NCI-H2081 treated with DMSO at 0.1 percent for 48 hours (cell line): ENCODE measurements at regions not wholly inside any gene's neighbourhood (a gene's known extent, or its start where the extent isn't known, plus 50 kb on each side); places are given as distances from the start of the nearest gene placed in this dataset.

Experiments used
- DNase-seq: peaks from one replicate; lab custom pipeline; 2025; lab: John Stamatoyannopoulos, UW

DNA sequence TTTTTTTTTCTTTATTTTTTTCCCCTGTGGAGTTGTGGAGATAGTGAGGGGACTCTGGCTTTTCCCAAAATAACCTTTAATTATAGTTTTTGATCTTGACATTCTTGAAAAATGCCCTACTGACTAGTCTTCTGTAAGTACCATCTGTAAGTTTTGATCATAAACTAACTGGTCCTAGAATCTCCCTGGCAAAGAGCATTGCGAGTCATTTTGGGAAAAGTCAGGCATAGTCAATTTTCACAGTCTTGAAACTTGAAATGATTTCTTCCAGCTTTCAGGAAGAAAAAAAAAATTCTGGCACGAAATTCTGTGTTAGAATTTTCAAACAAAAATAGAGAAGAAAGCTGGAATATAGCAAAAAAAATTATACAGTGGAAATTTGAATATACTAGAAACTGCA is 181.2 kb upstream of the SNX7 start:
- no peak for DNase-seq

DNA sequence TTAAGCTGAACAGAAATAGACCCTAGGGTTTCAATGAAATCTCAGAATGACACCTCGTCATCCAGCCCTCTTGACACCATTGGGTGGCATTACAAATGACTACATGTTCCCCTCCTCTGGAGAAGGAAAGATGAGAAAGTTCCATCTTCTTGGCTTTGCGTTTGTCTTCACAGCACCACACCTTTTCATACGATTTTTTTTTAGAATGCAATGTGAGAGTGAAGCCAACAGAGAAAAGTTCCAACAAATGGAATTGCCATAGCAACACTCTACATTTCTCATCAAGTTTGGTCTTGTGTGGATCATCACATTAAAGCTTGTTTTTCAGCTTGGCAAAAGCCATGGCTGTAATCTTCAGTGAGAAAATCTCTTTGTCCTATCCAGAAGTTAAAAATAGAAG is 183.4 kb upstream of the SNX7 start:
- DNase-seq = no peak

DNA sequence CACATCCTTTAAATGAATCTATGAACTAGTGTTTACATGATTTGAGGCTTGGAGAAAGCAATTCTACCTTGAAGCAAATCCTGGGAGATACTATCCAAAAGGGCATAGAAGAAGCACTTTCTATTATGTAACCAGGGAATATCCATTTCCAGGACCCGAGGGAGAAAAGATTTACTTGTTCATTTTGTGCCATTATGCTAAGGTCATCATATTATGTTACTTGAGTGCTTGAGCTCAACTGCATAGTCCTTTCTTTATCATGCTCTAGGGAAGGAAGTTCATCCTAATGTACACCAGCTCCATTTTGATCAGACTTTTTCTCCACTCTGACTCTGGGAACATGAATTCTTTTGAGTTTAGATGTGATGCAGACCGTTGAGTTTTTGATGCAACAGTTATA is 188.6 kb upstream of the SNX7 start:
- DNase-seq = no peak

DNA sequence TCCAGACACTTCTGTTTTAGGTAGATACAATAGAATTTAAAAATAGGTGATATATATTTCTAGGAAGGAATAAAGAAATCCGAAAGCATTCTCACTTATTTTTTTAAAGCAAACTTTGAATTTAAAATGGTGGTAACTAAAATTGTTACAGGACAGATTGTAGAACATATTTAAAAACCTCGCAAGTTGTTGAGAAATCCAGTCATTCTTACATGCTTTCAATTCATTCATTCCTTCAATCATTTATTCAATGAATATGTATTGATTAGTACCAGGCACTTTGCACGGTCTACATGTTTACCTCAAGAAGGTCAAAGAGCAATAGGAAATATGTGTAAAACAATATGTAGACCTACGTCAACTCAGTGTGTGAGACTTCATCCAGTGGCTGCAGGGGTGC is 189.9 kb upstream of the SNX7 start:
- DNase-seq = no peak

DNA sequence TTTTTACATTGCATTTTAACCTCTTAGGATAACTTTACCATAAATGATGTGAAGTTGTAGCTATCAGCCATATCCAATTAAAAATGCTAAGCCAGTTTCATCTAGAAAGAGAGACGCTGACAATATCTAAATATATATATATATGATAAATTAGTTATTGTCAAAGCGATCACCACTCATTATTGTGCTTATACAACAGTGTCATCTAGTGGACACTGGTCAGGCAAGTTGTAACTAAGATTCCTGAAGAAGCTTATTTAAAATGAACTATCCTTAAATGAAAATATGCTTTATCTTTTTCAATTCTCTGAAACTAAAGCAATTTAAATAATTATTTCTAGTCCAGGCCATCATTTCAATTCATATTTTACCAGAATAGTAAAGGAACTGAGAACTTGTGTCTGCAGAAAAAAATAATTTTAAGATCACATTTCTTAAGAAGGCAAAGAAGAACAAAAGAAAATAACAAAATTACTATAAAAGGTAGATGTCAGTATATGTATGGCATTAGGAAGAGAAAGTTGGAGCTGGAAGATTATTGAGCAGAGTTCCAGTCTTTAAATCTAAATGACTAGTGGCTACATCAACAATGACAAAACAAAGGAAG is 193.3 kb upstream of the SNX7 start:
- no peak for DNase-seq

DNA sequence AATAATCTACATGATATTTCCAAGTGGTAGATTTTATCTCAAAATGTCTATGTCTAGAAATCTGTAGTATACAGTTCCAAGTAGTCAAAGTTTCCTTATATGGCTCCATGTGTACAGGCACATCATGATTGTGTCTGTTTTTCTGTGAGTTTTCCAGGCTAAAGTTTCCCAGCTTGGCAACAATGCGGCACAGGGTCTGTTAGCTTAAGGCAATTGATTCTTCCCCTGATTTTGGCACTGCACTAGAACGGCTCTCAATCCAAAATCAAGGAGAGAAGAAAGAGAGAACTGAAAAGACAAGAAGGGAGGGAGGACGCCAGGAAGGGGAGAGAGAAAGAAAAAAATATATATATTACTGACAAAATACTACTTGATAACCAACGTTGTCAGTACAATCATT is 193.9 kb upstream of the SNX7 start:
- no peak for DNase-seq

DNA sequence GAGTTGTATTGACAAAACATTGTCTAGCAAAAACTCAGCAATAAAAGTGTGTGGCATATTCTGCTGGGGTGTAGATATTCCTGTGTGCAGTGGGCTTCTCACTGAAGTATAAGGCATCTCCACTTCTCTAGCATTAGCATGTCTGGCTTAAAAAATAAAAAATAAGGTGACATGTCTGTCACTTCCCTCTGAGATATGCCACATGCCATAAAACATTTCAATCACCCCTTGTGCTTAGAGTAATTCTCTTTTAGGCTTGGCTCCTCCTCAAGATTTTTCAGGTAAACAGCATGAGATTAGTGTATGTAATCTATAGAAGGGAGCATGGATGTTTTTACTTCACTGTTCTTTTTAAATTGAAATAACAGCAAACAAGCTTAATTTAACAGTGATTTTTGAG is 194.4 kb upstream of the SNX7 start:
- DNase-seq = no peak

DNA sequence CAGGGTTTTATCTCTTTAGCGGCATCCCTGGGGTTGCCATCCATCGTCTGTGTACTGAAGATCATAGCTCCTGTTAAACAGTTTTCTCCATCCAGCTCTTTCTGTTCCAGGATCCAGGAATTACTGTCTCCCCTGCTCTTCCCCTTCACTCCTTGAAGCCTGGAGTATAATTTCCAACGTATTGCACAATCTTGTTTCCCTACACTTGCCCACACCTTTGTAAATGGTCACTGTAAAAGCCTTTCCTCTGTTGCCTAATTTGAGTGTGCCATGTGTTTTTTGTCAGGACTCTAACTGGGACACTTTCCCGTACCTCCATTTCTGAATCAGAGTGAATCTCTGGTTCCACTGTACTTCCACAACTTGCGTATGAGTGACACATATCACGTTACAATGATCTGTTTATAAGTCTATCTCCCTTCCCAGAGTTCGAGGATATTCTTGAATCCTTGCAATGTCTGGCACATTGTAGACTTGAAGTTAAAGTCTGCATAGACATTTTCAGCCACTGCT is 199.6 kb upstream of the SNX7 start:
- no peak for DNase-seq

DNA sequence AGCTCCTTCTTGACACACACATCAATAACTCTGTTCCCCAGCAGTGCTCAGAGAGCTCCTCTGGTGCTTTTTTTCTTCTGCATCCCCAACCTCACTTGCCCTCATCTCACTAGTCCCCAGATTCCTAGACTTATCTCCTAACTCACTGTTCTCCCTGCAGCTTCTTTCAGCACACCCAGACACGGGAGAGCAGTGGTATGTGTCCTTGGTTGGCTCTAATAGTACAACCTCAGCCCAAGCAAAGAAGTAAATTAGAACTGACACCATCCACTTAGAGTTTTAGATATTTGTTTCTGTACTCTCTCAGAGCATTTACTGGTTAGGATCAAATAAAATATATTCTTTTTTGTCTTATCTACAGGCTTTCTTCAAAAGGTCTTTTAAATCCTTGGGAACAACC is 201.4 kb upstream of the SNX7 start:
- DNase-seq = no peak

DNA sequence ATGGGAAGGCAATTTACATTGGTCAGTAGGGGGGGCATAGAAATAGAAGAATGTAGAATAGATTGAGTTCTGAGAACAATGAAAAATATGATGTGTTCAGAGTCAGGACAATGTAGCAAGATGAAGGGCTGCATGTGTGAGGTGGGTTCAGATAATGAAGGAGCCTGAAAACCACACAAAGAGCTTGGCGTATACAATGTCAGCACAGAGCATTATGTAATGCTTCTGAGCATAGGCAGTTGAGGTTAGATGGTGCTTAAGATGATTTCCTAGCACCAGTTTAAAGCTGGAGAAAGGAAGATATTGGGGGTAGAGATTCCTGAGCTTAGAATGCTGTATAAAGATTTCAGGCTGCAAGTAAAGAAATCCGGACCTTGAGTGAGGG is 202.0 kb upstream of the SNX7 start:
- DNase-seq = no peak

DNA sequence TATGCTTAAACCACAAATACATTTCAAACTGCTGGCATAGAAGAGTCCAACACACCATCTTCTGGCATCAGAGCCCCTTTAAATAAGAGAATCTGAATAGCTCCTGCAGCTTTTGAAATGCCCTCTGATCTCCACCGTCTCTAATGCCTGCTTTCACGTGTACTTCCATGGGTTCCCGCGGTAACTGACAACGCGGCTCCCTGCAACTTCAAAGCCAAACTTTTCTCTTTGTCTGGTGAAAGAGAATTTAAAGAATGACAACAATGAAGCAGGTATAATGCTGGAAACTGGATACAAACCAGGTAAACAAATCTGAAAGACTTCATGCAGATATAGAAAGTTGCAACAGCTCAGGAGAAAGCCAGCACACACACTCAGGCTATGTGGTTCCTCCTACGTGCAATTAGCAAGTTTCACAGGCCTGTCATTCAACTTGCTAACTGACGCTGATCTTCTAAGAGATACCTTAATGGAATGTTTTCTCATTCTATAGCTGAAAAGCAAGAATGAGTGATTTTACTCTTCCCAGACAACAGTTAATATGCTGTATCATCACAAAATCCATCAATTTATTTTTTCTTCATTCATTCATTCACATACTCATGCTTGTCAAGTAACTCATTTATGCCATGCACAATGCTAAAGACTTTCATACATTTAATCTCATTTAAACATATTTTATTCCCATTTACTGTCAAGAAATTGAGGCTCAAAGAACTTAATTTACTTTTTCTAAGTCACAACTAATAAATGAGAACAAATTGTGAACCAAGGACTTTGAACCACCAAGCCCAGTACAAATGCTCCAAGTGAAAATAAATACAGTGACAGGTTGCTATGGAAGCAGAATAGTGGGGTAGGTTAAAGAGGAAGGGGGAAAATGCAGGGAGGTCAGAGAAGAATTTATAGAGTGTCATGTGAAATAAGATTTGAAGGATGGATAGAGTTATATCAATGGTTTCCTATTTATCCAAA is 202.7 kb upstream of the SNX7 start:
- no peak for DNase-seq

DNA sequence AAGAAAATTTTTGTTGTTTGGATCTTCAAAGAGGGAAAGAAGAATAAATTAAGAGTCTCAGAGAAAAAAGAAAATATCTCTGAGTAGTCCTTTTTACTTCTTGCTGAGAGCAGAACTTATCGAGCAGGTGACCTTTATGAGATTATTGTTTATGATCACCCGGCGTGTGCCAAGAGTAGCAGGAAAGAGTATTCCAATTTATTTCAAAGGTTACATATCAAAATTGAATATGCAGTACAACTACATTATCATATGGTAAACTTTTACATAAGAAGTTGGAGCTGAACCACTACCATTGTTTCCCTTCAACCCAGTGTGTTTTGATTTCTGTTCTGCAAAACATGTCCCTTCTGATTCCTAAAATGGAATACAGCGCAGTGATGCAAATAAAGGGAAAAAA is 204.3 kb upstream of the SNX7 start:
- no peak for DNase-seq

DNA sequence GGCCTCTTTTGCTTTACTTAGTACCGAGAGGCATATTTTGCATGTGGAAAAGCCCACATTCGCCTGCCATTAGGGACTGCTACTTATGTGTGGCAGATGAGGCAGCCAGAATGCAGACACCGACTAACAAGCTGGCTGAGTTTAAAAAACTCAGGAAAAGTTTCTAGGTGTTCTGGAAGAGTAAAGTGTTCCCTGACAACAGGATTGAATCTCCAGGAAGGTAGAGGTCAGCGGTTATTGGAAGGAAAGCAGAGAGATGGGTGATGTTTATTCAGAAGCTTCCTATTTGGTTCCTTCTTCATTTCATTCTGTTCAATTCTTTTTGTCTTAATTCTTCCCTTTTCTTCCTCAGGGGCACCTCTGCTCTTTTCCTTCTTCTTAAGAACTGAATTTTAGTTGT is 206.9 kb upstream of the SNX7 start:
- DNase-seq = no peak

DNA sequence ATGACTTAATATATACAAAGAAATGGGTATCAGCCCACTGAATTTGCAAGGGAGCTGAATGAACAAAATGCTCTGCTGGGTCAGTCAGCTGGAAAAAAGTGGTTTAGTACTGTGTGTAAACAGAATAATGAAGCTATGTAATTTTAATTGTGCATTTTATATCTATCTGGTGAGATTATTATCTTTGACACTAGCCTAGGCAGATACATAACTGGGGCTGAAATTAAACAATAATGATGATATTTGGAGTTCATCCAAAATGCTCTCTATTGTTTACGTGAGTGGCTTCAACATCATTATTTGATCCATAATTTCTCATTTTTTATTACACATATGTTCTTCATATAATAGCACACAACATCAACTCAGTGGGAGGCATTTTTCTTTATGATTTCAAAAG is 208.5 kb upstream of the SNX7 start:
- DNase-seq = no peak

DNA sequence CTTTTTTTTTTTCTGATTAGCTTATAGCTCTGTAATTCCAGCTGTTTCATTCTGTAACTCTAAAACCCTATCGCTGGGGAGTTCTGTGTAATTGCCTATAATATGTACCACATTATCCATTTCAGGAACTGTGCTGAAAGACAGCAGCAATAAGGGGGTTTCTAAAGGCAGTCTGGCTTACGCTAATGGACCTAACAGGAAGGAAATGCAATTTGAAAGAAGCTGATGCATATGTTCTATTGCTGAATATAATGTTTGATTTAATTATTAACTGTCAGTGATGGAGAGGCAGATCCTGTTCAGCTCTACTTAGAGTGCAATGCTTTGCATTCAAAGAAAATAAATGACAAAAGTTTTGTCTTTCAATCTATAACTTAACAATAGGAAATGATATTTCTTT is 209.4 kb upstream of the SNX7 start:
- no peak for DNase-seq

DNA sequence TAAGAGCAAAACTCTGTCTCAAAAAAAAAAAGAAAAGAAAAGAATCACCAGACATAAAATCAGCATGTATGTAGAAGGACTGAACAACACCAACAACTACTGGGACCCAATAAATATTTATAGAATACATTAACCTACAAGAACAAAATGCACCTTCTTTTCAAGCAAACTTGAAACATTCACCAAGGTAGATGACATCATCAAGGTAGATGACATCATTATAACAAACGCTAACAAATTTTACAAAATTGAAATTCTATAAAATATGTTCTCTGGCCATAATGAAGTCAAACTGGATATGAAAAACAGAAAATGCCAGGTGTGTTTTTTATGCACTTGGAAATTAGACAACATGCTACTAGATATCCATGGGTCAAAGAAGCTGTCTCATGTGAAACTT is 220.2 kb upstream of the SNX7 start:
- DNase-seq = no peak

DNA sequence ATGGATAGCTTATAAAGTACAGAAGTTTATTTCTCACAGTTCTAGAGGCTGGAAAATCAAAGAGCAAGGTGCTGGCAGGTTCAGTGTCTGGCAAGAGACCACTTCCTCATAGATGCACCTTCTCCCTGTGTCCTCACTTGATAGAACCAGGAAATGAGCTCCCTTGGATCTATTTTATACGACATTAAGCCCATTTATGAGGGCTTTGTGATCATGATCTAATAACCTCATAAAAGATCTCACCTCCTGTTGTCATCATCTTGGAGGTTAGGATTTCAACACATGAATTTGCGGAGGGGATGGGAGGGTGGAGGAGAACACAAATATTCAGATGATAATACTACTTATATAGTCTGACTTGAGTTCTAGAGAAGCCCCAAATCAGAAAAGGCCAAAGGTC is 222.1 kb upstream of the SNX7 start:
- DNase-seq = no peak

DNA sequence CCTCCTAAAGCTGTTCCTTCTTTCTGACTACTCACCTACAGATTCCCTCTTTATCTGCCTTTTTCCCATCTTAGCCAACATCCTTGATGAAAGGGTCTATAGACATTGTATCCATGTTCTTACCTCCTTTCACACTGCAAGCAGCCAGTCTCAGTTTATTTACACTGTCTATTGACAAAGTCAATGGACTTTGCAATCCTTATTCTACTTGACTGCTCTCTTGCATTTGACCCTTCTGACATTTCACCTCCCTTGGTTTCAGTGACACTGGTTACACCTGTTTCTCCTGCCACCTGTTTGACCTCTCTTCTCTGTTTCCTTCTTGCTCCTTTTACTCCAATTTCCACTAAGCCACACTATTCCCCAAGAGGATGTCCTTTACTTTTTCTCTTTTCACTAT is 224.0 kb upstream of the SNX7 start:
- DNase-seq = no peak

DNA sequence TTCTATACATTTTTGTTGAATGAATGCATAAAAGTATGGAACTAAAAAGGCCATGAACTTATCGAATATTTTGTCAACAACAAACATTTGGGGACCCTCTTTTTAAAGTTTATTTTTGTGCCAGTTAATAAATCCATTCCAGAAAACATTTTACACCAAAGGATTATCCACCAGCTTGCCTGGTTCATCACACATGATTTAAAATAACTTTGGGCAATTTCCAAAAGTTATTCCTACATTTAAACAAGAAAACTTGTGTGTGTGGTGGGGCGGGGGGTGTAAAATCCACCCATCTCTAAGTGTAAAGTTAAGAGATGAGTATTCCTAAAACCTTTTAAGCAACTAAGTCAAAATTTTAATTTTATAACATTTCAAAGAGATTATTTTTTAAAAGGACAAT is 224.5 kb upstream of the SNX7 start:
- DNase-seq = no peak

DNA sequence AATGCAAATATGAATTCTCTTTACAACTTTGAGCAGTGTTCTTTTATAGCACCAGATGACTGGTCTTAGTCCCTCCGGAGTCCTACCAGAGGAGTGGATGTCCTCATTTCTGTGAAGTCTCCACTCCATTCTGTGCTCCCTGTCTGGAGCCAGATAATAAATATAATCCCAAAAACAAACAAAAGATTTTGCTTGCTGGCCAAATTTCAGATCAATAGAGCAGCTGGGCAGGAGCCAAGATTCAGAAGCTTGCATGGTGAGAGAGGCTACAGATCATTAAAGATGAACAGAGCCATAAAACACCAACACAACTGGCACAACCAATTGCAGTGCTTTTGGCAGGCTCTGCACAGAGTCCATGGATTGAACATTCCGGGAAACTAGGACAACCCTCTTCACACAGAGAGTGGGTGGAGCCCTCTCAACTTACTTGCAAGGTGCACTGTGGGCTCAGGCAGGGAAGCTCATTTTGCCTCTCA is 231.5 kb upstream of the SNX7 start:
- peak; percentile 87 for DNase-seq

DNA sequence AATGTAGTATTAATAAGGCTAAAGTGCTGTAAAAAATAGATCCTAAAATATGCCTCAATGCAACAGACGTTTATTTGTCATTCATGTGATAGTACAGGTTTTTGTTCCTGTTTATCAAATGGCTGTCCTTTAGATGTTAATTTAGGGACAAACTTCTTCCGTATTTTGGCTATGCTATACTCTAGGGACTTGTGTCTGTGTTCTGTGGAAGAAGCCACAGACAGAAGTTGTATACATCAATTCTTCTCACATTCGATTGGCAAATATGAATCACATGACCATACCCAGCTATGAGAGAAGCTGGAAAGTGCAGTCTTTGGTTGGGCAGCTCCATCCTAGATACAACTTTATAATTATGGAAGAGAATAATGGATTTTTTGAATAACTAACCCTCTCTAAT is 232.7 kb upstream of the SNX7 start:
- no peak for DNase-seq

DNA sequence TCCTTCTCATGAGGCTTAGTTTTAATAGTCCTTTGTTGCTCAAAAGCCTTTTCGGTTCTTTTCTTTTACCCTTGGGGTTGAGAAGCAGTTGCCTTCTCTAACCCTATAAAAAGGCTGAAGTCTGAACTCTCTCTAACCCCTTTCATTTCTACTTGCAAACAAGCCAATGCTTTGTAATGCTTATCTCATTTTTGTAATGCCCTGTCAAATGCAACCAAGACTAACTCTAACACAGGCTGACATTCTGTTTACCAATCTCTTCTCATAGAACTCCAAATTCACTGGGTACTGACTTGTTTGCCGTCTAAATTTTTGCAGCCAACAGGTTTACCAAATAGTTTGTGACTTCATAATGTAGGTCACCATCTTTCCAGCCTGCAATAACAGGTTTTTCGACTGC is 233.9 kb upstream of the SNX7 start:
- no peak for DNase-seq

DNA sequence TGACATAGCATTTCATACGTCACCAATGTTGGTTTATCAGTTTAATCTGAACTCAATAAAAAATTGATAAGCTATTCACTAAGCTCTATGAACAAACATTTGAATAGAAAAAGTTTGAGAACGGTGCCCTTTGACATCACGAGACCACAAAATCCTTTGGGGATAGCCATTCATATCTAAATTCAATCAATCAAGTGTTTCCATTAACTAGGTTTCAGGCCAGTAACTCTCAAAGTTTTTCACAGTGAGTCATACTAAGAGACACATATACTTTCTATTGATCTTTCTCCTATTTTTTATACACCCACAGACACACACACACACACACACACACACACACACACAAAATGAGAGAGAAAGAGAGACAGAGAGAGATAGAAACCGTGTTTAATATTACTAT is 235.4 kb upstream of the SNX7 start:
- no peak for DNase-seq

DNA sequence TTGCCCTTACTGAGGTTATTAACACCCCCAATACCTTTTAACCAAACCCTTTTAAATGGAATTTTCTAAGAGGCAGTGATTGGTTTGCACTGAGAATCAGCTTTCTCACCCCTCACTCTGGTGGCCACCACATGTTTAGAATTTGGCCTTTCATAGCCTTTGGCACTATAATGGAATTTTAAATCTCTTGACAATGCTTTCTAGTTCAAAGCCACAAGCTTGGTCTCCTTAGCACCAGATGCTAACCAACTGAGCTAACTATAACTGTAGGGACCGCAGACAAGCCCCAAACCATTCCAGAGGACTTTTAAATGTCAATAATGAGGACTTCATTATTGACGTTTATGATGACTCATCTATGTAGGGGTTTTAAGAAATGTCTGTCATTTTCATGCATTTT is 238.7 kb upstream of the SNX7 start:
- no peak for DNase-seq
